GM18498 (cell line): ENCODE measurements at regions not wholly inside any gene's neighbourhood (a gene's known extent, or its start where the extent isn't known, plus 50 kb on each side); places are given as distances from the start of the nearest gene placed in this dataset.

Experiments used
- ATAC-seq: cut with Tn5 transposase; IDR thresholded peaks from one replicate; pipeline ENCODE4 v1.9.1; 2021; ENCODE audit warnings: mild to moderate bottlenecking, moderate library complexity; ENCODE audit not compliant: unreplicated experiment

- no peak for ATAC-seq
These were observed 120.6 kb downstream of the MAB21L3 start for GRCh38 chr1:116231752-116232151.

DNA sequence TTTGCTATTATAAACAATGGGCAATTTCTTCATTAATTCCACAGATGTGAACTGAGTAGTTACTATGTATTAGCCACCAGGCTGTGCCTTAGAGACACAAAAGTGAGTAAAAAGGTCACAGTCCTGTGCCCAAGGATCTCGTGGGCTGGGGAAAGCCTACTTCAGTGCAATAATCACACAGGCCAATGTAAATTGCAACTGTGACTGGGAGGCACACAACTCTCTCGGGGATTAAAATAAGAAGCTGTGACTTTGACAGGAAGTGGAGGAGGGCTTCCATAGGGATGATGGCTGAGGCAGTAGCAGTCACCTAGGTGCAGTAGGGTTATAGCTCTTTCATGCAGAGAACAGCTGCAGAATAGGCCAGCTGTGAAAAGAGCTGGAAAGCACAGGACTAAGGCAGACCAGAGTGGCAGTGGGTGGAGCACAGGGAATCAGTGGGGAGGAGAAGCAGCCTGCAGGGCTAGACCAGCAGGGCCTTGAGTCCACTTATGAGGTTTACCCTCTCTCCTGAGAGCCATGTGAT is 121.9 kb downstream of the MAB21L3 start:
- ATAC-seq, result no peak

GRCh38 chr1:116234429-116234828 is 123.2 kb downstream of the MAB21L3 start:
- no peak for ATAC-seq

- ATAC-seq, result no peak
These were observed 128.7 kb downstream of the MAB21L3 start for GRCh38 chr1:116239916-116240315.

DNA sequence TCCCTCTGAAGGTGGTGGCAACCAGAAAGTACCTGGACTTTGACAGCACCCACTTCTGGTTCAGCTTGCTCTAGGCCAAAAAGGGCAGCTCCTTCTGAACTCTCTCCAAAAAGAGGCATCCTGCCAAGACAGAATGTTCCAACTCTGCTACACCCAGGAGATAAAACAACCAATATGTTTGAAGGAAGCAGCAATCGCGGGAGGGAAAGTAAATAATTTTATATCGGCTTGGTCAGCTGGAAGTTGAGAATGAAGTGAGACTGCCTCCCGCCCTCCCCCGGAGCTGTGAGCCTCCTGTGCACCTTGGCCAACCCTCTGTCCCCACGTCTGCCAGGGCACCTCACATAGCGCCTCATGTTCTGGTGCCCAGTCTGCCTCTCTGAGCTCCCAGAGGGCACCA is 130.3 kb upstream of the ATP1A1 start:
- no peak for ATAC-seq

DNA sequence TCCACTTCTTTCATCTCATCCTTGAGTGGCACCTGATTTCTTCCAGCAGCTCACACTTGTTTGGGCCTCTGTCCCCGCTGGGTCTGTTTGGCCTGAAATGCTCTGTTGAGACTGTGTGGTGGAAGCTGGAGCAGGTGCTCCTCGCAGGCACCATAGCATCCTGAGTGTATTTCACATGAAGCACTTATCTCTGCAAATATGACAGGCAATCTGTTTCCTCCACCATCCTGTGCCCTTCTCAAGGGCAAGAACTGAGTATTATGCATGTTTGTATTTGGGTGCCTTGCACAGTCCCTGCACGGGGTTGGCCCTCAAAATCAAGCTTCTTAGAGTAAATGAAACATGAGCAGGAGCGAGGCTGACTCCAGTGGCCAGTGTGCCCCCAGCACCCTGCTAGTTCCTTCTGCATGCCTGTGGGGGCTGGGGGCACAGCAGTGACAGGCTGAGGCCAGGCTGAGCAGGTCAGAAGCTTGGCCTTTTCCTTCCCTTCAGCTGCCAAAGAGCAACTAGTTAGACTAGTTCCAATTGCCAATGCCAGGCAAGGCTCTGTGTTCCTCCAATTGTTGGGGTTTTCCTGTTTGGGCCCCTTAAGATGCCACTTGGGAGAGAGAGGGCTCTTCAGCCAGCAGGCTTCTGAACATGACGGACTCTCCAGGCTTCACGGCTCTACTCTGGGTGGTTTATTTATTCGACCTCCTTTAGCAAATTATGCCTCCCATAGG is 129.6 kb upstream of the ATP1A1 start:
- ATAC-seq, result no peak

GRCh38 chr1:116246174-116246573 is 126.9 kb upstream of the ATP1A1 start:
- ATAC-seq, result no peak

GRCh38 chr1:116252271-116252670 is 120.8 kb upstream of the ATP1A1 start:
- no peak for ATAC-seq

- no peak for ATAC-seq
These were observed 120.3 kb upstream of the ATP1A1 start for GRCh38 chr1:116252785-116253184.

DNA sequence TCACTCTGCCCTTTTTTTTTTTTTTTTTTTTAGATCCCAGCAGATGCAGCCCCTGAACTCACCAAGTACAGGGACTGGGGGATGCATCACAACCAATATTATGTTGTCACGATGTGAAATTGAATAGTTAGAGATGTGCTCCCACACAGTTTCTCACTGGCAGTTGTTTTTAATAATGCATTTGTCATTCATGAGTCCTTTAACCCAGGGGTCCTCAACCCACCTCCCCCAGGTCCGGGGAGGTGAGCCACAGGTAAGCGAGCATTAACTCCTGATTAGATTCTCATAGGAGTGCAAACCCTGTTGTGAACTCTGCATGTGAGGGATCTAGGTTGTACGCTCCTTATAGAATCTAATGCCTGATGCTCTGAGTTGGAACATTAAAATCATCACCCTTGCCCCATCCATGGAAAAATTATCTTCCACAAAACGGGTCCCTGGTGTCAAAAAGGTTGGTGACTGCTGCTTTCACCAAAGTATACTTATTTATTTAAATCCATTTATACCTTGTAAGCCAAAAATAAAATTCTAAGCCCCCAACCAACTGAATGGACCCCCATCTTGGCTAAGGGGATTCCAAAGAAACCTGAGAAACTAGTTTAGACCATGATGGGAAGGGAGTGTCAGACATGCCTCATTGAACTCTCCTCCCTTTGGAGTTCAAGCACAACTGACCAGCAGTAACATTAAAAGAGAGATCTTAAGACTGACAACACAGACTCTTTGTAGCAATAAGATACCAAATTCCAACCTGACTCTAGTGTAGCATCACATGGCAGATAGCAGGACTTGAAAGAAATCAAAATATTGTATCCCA is 119.3 kb upstream of the ATP1A1 start:
- ATAC-seq, result no peak

GRCh38 chr1:116254776-116255175 is 118.3 kb upstream of the ATP1A1 start:
- ATAC-seq, result no peak

DNA sequence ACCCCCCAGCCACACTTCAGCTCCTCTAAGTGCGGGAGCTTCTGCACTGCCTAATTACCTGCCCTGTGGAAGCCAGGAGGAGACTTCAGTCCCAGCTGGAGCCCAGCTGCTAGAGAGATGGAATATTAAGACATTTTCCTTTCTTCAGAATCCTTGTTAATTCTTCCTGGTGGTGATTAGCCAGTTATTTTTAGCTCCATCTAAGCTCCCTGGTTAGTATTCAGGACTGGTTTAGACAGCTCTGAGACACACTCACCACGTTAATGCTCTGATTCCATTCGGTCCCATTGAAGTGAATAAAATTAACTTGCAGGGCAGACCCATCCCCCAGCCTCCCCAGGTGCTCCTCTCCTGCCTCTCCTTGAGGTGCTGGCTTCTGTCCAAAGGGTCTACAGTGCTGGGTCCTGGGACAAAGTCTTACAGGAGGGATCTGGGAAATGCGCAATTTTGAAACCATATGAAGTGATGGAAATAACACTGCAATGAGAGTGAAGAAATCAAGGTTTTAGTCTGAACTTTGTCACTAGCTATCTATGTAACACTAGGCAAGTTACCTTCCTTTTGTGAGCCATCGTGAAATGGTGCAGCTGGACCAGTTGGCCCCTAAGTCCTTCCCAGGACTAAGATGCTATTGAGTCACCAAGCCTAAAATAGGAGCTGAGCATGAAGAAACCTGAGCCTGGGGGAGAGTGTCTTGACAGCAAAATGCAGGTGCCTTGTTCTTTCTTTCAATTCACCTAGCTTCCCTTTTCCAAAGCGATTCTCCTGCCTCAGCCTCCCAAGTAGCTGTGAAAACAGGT is 117.4 kb upstream of the ATP1A1 start:
- no peak for ATAC-seq

- ATAC-seq, result no peak
These were observed 116.8 kb upstream of the ATP1A1 start for GRCh38 chr1:116256286-116256649.

GRCh38 chr1:116256875-116257274 is 116.2 kb upstream of the ATP1A1 start:
- ATAC-seq, result no peak

GRCh38 chr1:116257341-116257767 is 115.7 kb upstream of the ATP1A1 start:
- peak; percentile 77 for ATAC-seq

DNA sequence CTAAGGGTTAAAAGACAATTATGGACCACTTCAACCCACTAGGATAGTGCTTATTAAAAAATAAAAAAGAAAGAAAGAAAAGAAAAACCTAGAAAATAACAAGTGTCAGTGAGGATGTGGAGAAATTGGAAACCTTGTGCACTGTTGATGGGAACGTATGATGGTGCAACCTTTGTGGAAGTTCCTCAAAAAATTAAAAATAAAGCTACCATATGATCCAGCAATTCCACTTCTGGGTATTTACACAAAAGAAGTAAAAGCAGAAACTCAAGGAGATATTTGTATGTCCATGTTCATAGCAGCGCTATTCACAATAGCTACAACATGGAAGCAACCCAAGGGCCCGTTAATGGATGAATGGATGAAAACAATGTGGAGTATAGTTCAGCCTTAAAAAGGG is 115.2 kb upstream of the ATP1A1 start:
- no peak for ATAC-seq

DNA sequence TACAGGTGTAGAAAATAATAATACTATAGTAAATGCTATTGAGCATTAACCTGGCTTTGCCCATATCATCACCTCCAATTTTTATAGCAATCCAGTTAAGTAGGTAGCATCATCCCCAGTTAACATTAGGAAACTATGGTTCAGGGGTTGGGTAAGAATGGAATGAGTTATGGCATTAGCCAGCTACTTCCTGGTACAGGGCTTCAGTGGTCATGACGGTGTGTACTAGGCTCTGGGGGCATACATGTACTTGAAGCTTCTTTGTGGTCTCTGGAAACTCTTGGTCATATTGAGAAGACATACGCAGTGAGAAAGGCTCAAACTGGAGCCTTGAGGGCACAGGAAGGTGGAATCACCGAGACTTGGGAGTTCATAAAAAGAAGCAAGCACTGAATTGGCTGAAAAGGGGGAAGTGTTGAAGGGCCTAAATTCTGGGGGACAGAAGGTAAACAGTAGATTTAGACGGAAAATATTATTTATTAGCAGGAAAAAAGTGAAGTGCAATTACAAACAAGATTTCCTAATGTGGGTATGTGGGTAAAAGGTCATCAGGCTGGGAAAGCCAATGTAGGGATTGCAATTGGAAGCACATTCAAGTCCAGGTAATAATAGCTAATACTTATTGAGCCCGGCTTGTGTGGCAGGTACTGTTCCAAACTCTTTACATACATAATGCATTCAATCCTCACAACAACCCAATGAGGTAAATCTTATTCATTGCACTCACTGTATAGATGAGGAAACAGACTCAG is 114.2 kb upstream of the ATP1A1 start:
- ATAC-seq, result no peak

- no peak for ATAC-seq
These were observed 113.4 kb upstream of the ATP1A1 start for GRCh38 chr1:116259663-116260062.

DNA sequence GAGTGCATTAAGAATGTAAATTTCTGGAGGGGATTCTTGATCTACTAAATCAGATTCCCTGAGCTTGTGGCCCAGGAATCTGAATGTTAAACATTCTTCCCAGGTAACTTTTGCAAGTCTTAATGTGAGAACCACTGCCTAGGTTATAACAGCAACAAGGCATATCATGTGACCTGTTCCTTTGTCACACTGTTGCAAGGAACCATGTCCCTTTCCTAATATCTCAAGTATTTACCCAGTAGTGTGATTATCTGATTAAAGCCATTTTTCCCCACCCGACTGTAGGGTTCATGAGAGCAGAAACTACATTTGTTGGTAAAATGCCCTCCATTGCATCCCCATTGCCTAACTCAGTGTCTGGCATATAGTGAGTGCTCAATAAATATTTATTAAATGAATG is 112.9 kb upstream of the ATP1A1 start:
- ATAC-seq, result no peak

GRCh38 chr1:116260621-116261020 is 112.4 kb upstream of the ATP1A1 start:
- no peak for ATAC-seq

DNA sequence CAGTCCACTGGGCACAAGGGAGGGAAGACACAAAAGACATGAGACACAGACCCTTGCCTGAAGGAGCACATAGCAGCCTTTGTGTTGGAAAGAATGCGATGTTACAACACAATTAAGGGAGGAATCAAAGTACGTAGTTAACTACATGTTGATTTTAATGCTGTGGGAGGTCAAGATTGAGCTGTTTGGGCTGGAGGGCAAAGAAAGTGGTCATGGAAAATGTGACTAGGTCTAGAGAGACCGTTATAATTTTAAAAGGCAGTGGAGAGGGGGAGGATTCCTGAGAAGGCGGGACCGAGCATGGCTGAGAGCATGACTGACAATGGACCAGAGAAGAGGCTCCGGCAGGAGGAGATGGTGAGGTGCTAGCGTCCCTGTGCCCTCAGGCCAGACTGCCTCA is 111.8 kb upstream of the ATP1A1 start:
- no peak for ATAC-seq
